HCT116 (cell line): ENCODE measurements at regions not wholly inside any gene's neighbourhood (a gene's known extent, or its start where the extent isn't known, plus 50 kb on each side); places are given as distances from the start of the nearest gene placed in this dataset.

Source experiments
- ATAC-seq: fragments of 200-7000 bp; cut with Tn5 transposase; 2 replicates; pipeline ENCODE4 v1.9.1; 2020; ENCODE audit warnings: mild to moderate bottlenecking, moderate library complexity
- BruUV-seq: library from RNA; stranded (reverse); fragments of 400-500 nt; replicated peaks from 2 replicates; lab custom pipeline; 2021; lab: Mats Ljungman, UMichigan
- CTCF ChIA-PET: fragments of 300-600 bp; sonication (Branson Sonifier 250); formaldehyde crosslinking; loops from one replicate; lab custom pipeline; 2021; ENCODE audit warnings: antibody characterized with exemption; lab: Charles Lee
- POLR2A ChIA-PET: fragments of 300-600, 350-600 bp; sonication (Branson Sonifier 250); formaldehyde crosslinking; loops from one replicate; lab custom pipeline; 2021; ENCODE audit warnings: antibody characterized with exemption; lab: Charles Lee
- RAD21 ChIA-PET, 2 experiments: fragments of 300-600 bp; sonication (Branson Sonifier 250); formaldehyde crosslinking; loops; one replicate each; lab custom pipeline; 2023; ENCODE audit warnings: low total read pairs in 2 of 2; ENCODE audit not compliant: uncharacterized antibody in 2 of 2, unreplicated experiment in 2 of 2, low non-redundant PET in 1 of 2; lab: Charles Lee
- DNase-seq: peaks from one replicate; pipeline ENCODE4 v3.0.0-alpha.2; 2010; ENCODE audit warnings: low read depth, low spot score
- H2AFZ ChIP-seq: fragments of 200-600 bp; shearing (Covaris generic), sonication (generic); 2 replicates; pipeline ENCODE4 v1.6.1; 2017; ENCODE audit warnings: low read depth, mixed run types, mixed read lengths, antibody characterized with exemption, low read length; ENCODE audit not compliant: poor library complexity, severe bottlenecking
- H3K27ac ChIP-seq: 2 replicates; pipeline ENCODE4 v1.5.1; 2012; ENCODE audit warnings: low read depth, low read length
- H3K27me3 ChIP-seq: fragments of 200-600 bp; sonication (generic); 2 replicates; pipeline ENCODE4 v1.6.1; 2016; ENCODE audit warnings: mixed run types, low read length, mixed read lengths; ENCODE audit not compliant: insufficient read depth
- H3K36me3 ChIP-seq, 2 experiments: fragments of 200-500 bp in 1 of 2; fragments of 200-600 bp in 1 of 2; sonication (Bioruptor generic) in 1 of 2; sonication (generic) in 1 of 2; 2 replicates each; pipeline versions ENCODE4 v1.5.1 to v1.6.1; 2014 to 2016; ENCODE audit warnings: low read length in 2 of 2, inconsistent platforms in 1 of 2, mixed read lengths in 1 of 2, mixed run types in 1 of 2; ENCODE audit not compliant: insufficient read depth in 2 of 2, control insufficient read depth in 1 of 2
- H3K4me1 ChIP-seq, 2 experiments: fragments of 200-600 bp in 1 of 2; sonication (generic) in 1 of 2; 2 replicates each; pipeline versions ENCODE4 v1.5.1 to v1.6.1; 2012 to 2017; ENCODE audit warnings: low read length in 2 of 2, inconsistent platforms in 1 of 2, mild to moderate bottlenecking in 1 of 2, mixed read lengths in 1 of 2, mixed run types in 1 of 2, moderate library complexity in 1 of 2; ENCODE audit not compliant: insufficient read depth in 2 of 2, control insufficient read depth in 1 of 2
- H3K4me2 ChIP-seq: fragments of 200-600 bp; sonication (generic); 2 replicates; pipeline ENCODE4 v1.6.1; 2017; ENCODE audit warnings: mixed run types, low read length, mixed read lengths
- H3K4me3 ChIP-seq, 2 experiments: fragments of 200-600 bp in 1 of 2; sonication (generic) in 1 of 2; replicated peaks in 1 of 2; 2 replicates each; pipeline ENCODE4 v1.5.1; 2011 to 2016; ENCODE audit warnings: low read length in 2 of 2, control low read depth in 1 of 2, low read depth in 1 of 2, mild to moderate bottlenecking in 1 of 2, mixed read lengths in 1 of 2, mixed run types in 1 of 2
- H3K79me2 ChIP-seq: fragments of 200-600 bp; sonication (generic); 2 replicates; pipeline ENCODE4 v1.6.1; 2017; ENCODE audit warnings: mild to moderate bottlenecking, mixed run types, low read length, moderate library complexity, mixed read lengths; ENCODE audit not compliant: insufficient read depth
- H3K9ac ChIP-seq: fragments of 200-600 bp; sonication (generic); 2 replicates; pipeline ENCODE4 v1.6.1; 2016; ENCODE audit warnings: low read length, mixed read lengths
- H3K9me2 ChIP-seq: fragments of 200-600 bp; sonication (generic), shearing (Covaris generic); 2 replicates; pipeline ENCODE4 v1.6.1; 2017; ENCODE audit warnings: mixed run types, mild to moderate bottlenecking, moderate library complexity; ENCODE audit not compliant: insufficient read depth
- H3K9me3 ChIP-seq, 2 experiments: fragments of 200-500 bp in 1 of 2; fragments of 200-600 bp in 1 of 2; sonication (Bioruptor generic) in 1 of 2; sonication (generic) in 1 of 2; 2 replicates each; pipeline ENCODE4 v1.6.1; 2014 to 2017; ENCODE audit warnings: low read length in 2 of 2, mixed read lengths in 2 of 2, inconsistent platforms in 1 of 2, low read depth in 1 of 2, mild to moderate bottlenecking in 1 of 2, mixed run types in 1 of 2, moderate library complexity in 1 of 2; ENCODE audit not compliant: control insufficient read depth in 1 of 2, insufficient read depth in 1 of 2
- H4K20me1 ChIP-seq: fragments of 200-600 bp; sonication (generic), shearing (Covaris generic); 2 replicates; pipeline ENCODE4 v1.6.1; 2017; ENCODE audit warnings: mixed run types, mild to moderate bottlenecking, moderate library complexity; ENCODE audit not compliant: insufficient read depth
- CBX3 ChIP-seq: IDR thresholded peaks from 2 replicates; pipeline ENCODE4 v1.6.1; 2012; ENCODE audit warnings: low read depth
- CEBPB ChIP-seq: IDR thresholded peaks from 2 replicates; pipeline ENCODE4 v1.6.1; 2012; ENCODE audit warnings: low read depth
- EGR1 ChIP-seq: IDR thresholded peaks from 2 replicates; pipeline ENCODE4 v1.6.1; 2012; ENCODE audit warnings: low read depth
- ELF1 ChIP-seq: IDR thresholded peaks from 2 replicates; pipeline ENCODE4 v1.6.1; 2012; ENCODE audit warnings: low read depth, borderline replicate concordance
- EZH2 ChIP-seq: fragments of 200-600 bp; sonication (generic); IDR thresholded peaks from 2 replicates; pipeline ENCODE4 v1.6.1; 2017; ENCODE audit warnings: antibody characterized with exemption, mixed run types
- EZH2phosphoT487 ChIP-seq: fragments of 200-600 bp; IDR thresholded peaks from 2 replicates; pipeline ENCODE4 v1.6.1; 2018; ENCODE audit warnings: antibody characterized with exemption, borderline replicate concordance
- FOSL1 ChIP-seq: IDR thresholded peaks from 2 replicates; pipeline ENCODE4 v1.6.1; 2012; ENCODE audit warnings: low read depth
- JUND ChIP-seq: IDR thresholded peaks from 2 replicates; pipeline ENCODE4 v1.6.1; 2012
- POLR2A ChIP-seq: IDR thresholded peaks from 2 replicates; pipeline ENCODE4 v1.7.0; 2011; ENCODE audit warnings: borderline replicate concordance; ENCODE audit not compliant: insufficient read depth, insufficient read length; ENCODE audit errors: extremely low read depth
- RAD21 ChIP-seq: IDR thresholded peaks from 2 replicates; pipeline ENCODE4 v1.6.1; 2012; ENCODE audit warnings: low read depth, mild to moderate bottlenecking
- SP1 ChIP-seq: IDR thresholded peaks from 2 replicates; pipeline ENCODE4 v1.6.1; 2012; ENCODE audit warnings: low read depth
- SRF ChIP-seq: IDR thresholded peaks from 2 replicates; pipeline ENCODE4 v1.6.1; 2012; ENCODE audit warnings: low read depth
- TCF7L2 ChIP-seq: IDR thresholded peaks from 2 replicates; pipeline ENCODE4 v1.7.0; 2011; ENCODE audit warnings: borderline replicate concordance, inconsistent platforms; ENCODE audit not compliant: insufficient read depth, insufficient read length; ENCODE audit errors: extremely low read depth
- YY1 ChIP-seq: IDR thresholded peaks from 2 replicates; pipeline ENCODE4 v1.6.1; 2011; ENCODE audit warnings: low read length, low read depth, moderate library complexity, mild to moderate bottlenecking; ENCODE audit not compliant: insufficient replicate concordance; ENCODE audit errors: extremely low read depth
- ZFX ChIP-seq: fragments of 450-650 bp; IDR thresholded peaks from 2 replicates; pipeline ENCODE4 v1.6.1; 2017
- intact Hi-C: fragments of 100-400 bp; cut with micrococcal nuclease; formaldehyde crosslinking; loops from 2 replicates; pipeline ENCODE4 v1.10.0; 2022
- TF ChIP-seq, protein P1 (sequence below): IDR thresholded peaks from 2 replicates; pipeline ENCODE4 v1.6.1; 2011; ENCODE audit warnings: mild to moderate bottlenecking, low read length, moderate library complexity; ENCODE audit not compliant: insufficient replicate concordance; ENCODE audit errors: extremely low read depth
- TF ChIP-seq, protein P2 (sequence below): IDR thresholded peaks from 2 replicates; pipeline ENCODE4 v1.6.1; 2012
- TF ChIP-seq, protein P3 (sequence below), 3 experiments: fragments of 200-600 bp in 1 of 3; sonication (generic) in 1 of 3; IDR thresholded peaks in 2 of 3; conservative IDR thresholded peaks in 1 of 3; 2 replicates each; pipeline ENCODE4 v1.5.1; 2012 to 2017; ENCODE audit warnings: low read depth in 2 of 3, low read length in 2 of 3, antibody characterized with exemption in 1 of 3, borderline replicate concordance in 1 of 3, control low read depth in 1 of 3, mild to moderate bottlenecking in 1 of 3, mixed read lengths in 1 of 3, mixed run types in 1 of 3, moderate library complexity in 1 of 3; ENCODE audit not compliant: insufficient read depth in 1 of 3

DNA sequence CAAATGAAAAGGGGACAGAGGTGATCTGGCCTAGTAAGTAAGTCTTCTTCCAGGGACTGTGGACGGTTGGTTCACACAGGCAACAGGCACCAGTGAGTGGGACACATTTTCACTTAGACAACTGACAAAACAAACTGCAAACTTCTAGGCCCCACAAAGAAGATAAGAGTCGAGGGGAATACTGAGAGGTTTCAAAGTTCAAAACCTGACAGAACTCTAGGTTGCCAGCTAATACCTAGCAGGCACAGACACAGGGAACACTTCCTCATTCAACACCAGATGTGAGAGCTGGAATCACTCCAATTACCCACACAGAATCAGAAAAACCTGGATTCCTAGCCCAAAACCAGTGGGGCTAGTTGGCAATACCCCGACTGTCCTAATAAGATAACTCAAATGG lies 621.7 kb downstream of the ZPLD1 start:
- CTCF ChIA-PET = no interaction called here

More for the DNA sequence above, 621.7 kb downstream of the ZPLD1 start:
- Histone ChIP-seq H3K9me3 (no peaks in the 10 kb centered on the region), H4K20me1 (no peaks in the 10 kb centered on the region), H3K36me3 (no peaks in the 10 kb centered on the region), H3K79me2 (no peaks in the 10 kb centered on the region), H3K4me2 (no peak overlapping the region), H3K4me1 (peaks cover 0 to 15% of the 10 kb centered on the region in 2 experiments; a peak in 3 of 4 replicates), H3K27me3 (no peaks in the 10 kb centered on the region), H3K27ac (no peak overlapping the region), H3K9me2 (no peaks in the 10 kb centered on the region), H3K9ac (no peak overlapping the region), H3K4me3 (no peak overlapping the region), H2AFZ (no peak overlapping the region)
- intact Hi-C loops = no loop called here
- no peak for TF ChIP-seq JUND
- TF ChIP-seq, protein P1, sequence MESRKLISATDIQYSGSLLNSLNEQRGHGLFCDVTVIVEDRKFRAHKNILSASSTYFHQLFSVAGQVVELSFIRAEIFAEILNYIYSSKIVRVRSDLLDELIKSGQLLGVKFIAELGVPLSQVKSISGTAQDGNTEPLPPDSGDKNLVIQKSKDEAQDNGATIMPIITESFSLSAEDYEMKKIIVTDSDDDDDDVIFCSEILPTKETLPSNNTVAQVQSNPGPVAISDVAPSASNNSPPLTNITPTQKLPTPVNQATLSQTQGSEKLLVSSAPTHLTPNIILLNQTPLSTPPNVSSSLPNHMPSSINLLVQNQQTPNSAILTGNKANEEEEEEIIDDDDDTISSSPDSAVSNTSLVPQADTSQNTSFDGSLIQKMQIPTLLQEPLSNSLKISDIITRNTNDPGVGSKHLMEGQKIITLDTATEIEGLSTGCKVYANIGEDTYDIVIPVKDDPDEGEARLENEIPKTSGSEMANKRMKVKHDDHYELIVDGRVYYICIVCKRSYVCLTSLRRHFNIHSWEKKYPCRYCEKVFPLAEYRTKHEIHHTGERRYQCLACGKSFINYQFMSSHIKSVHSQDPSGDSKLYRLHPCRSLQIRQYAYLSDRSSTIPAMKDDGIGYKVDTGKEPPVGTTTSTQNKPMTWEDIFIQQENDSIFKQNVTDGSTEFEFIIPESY = no peak
- no peak for TF ChIP-seq EGR1
- no peak for TF ChIP-seq EZH2
- no peak for TF ChIP-seq SRF
- no peak for TF ChIP-seq SP1
- TF ChIP-seq RAD21 = no peak
- no peak for TF ChIP-seq POLR2A
- TF ChIP-seq, protein P2, sequence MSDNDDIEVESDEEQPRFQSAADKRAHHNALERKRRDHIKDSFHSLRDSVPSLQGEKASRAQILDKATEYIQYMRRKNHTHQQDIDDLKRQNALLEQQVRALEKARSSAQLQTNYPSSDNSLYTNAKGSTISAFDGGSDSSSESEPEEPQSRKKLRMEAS = no peak
- no peak for TF ChIP-seq CEBPB
- TF ChIP-seq CBX3 = no peak
- no peak for TF ChIP-seq ZFX
- no peak for TF ChIP-seq FOSL1
- TF ChIP-seq TCF7L2 = no peak
- no peak for TF ChIP-seq ELF1
- TF ChIP-seq, protein P3, sequence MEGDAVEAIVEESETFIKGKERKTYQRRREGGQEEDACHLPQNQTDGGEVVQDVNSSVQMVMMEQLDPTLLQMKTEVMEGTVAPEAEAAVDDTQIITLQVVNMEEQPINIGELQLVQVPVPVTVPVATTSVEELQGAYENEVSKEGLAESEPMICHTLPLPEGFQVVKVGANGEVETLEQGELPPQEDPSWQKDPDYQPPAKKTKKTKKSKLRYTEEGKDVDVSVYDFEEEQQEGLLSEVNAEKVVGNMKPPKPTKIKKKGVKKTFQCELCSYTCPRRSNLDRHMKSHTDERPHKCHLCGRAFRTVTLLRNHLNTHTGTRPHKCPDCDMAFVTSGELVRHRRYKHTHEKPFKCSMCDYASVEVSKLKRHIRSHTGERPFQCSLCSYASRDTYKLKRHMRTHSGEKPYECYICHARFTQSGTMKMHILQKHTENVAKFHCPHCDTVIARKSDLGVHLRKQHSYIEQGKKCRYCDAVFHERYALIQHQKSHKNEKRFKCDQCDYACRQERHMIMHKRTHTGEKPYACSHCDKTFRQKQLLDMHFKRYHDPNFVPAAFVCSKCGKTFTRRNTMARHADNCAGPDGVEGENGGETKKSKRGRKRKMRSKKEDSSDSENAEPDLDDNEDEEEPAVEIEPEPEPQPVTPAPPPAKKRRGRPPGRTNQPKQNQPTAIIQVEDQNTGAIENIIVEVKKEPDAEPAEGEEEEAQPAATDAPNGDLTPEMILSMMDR (IDR thresholded peaks at IDR 0.05 in 2 of 3, conservative IDR thresholded peaks at IDR 0.05 in 1 of 3; ENCODE audit: borderline replicate concordance in 1 of 3, insufficient read depth in 1 of 3, low read depth in 2 of 3, low read length in 2 of 3) = no peak
- TF ChIP-seq YY1 = no peak
- TF ChIP-seq EZH2phosphoT487 = no peak
- ChIA-PET POLR2A (no interaction called here), RAD21 (no interaction called here)
- ATAC-seq (no peak), DNase-seq (no peak)
- BruUV-seq = no TSS peak
